GM12878 (cell line): ENCODE measurements at regions not wholly inside any gene's neighbourhood (a gene's known extent, or its start where the extent isn't known, plus 50 kb on each side); places are given as distances from the start of the nearest gene placed in this dataset.

Experiments
- ATAC-seq: fragments of 200-7000 bp; cut with Tn5 transposase; 3 replicates; pipeline ENCODE4 v1.9.1; 2020; ENCODE audit warnings: mild to moderate bottlenecking, moderate library complexity
- BruUV-seq: library from RNA; stranded (reverse); fragments of 400-500 nt; replicated peaks from 2 replicates; lab custom pipeline; 2021; lab: Mats Ljungman, UMichigan
- CTCF ChIA-PET: fragments of 300-600 bp; sonication (Branson Sonifier 250); formaldehyde crosslinking; extraction: SDS; loops from one replicate; lab custom pipeline; 2021; ENCODE audit warnings: inconsistent platforms; lab: Yijun Ruan, JAX
- POLR2A ChIA-PET: fragments of 350-600 bp; formaldehyde crosslinking; extraction: SDS; loops from one replicate; lab custom pipeline; 2021; ENCODE audit warnings: inconsistent platforms; lab: Charles Lee
- RAD21 ChIA-PET: fragments of 300-600 bp; sonication (Branson Sonifier 250); formaldehyde crosslinking; loops from one replicate; lab custom pipeline; 2023; ENCODE audit warnings: antibody characterized with exemption; ENCODE audit not compliant: unreplicated experiment; lab: Charles Lee
- SMC1A ChIA-PET: fragments of 300-600 bp; sonication (Branson Sonifier 250); formaldehyde crosslinking; loops from one replicate; lab custom pipeline; 2023; ENCODE audit not compliant: unreplicated experiment, uncharacterized antibody; lab: Charles Lee
- DNase-seq: peaks from one replicate; pipeline ENCODE4 v3.0.0-alpha.2; 2011; ENCODE audit warnings: low read depth, low spot score
- FAIRE-seq: peaks from 3 replicates; lab custom pipeline; 2011; peaks lifted over from hg19 to GRCh38; lab: Jason Lieb, UNC
- H2AFZ ChIP-seq: 2 replicates; pipeline ENCODE4 v1.6.0; 2011; ENCODE audit warnings: low read depth, low read length, control low read depth; ENCODE audit not compliant: control insufficient read depth
- H3K27ac ChIP-seq: 2 replicates; pipeline ENCODE4 v1.5.1; 2011; ENCODE audit warnings: control low read depth; ENCODE audit not compliant: control insufficient read depth, insufficient read depth
- H3K27me3 ChIP-seq, 2 experiments: replicated peaks in 1 of 2; 2 replicates each; pipeline versions ENCODE4 v1.6.0 to v1.6.1; 2011; ENCODE audit warnings: low read length in 1 of 2; ENCODE audit not compliant: control insufficient read depth in 2 of 2, insufficient read depth in 2 of 2
- H3K36me3 ChIP-seq, 2 experiments: 2 replicates each; pipeline ENCODE4 v1.5.1; 2011; ENCODE audit warnings: low read length in 1 of 2; ENCODE audit not compliant: control insufficient read depth in 2 of 2, insufficient read depth in 2 of 2
- H3K4me1 ChIP-seq: 2 replicates; pipeline ENCODE4 v1.6.1; 2011; ENCODE audit warnings: mild to moderate bottlenecking, low read length, moderate library complexity, mixed read lengths; ENCODE audit not compliant: control insufficient read depth, insufficient read depth
- H3K4me2 ChIP-seq: 2 replicates; pipeline ENCODE4 v1.6.0; 2011; ENCODE audit warnings: control low read depth; ENCODE audit not compliant: control insufficient read depth, insufficient read depth
- H3K4me3 ChIP-seq: fragments of 200-600 bp; sonication (generic); 2 replicates; pipeline ENCODE4 v1.5.1; 2016
- H3K79me2 ChIP-seq: 2 replicates; pipeline ENCODE4 v1.6.0; 2011; ENCODE audit warnings: low read length; ENCODE audit not compliant: control insufficient read depth, insufficient read depth
- H3K9ac ChIP-seq: 2 replicates; pipeline ENCODE4 v1.8.0; 2011; ENCODE audit warnings: low read length, control low read depth, mixed read lengths; ENCODE audit not compliant: control insufficient read depth, insufficient read depth
- H3K9me3 ChIP-seq: replicated peaks from 3 replicates; pipeline ENCODE4 v1.5.1; 2011; ENCODE audit warnings: mild to moderate bottlenecking, low read length; ENCODE audit not compliant: control insufficient read depth, insufficient read depth
- H4K20me1 ChIP-seq: 2 replicates; pipeline ENCODE4 v1.6.0; 2011; ENCODE audit not compliant: control insufficient read depth, insufficient read depth
- BCL11A ChIP-seq: IDR thresholded peaks from 2 replicates; pipeline ENCODE4 v1.6.1; 2011; ENCODE audit warnings: low read depth, low read length
- EP300 ChIP-seq, 2 experiments: fragments of 150-350 bp in 1 of 2; IDR thresholded peaks; 2 replicates each; pipeline ENCODE4 v1.6.1; 2011 to 2012; ENCODE audit warnings: low read depth in 2 of 2, low read length in 2 of 2, borderline replicate concordance in 1 of 2, improper control_type of control experiment in 1 of 2, inconsistent platforms in 1 of 2; ENCODE audit not compliant: control insufficient read depth in 1 of 2
- NFYB ChIP-seq: IDR thresholded peaks from 2 replicates; pipeline ENCODE4 v1.6.1; 2011; ENCODE audit warnings: low read depth, mild to moderate bottlenecking, low read length, improper control_type of control experiment, moderate library complexity; ENCODE audit not compliant: insufficient read depth
- PRDM15 ChIP-seq: fragments of 450-650 bp; formaldehyde crosslinking; IDR thresholded peaks from 2 replicates; pipeline ENCODE4 v1.4.0; 2020; ENCODE audit warnings: mild to moderate bottlenecking, moderate library complexity
- SUZ12 ChIP-seq: fragments of 200-600 bp; sonication (generic); IDR thresholded peaks from one replicate; pipeline ENCODE4 v1.6.1; 2018; ENCODE audit warnings: antibody characterized with exemption, mild to moderate bottlenecking; ENCODE audit not compliant: unreplicated experiment
- TCF12 ChIP-seq: IDR thresholded peaks from 2 replicates; pipeline ENCODE4 v1.6.1; 2011; ENCODE audit warnings: low read depth, mild to moderate bottlenecking, low read length
- WGBS: methylation state at CpG from one replicate; pipeline ENCODE4 v1.1.6; 2016; ENCODE audit warnings: low lambda C conversion rate; ENCODE audit not compliant: insufficient replicate concordance, insufficient coverage; ENCODE audit errors: missing lambda C conversion rate; 5-methylcytosine and 5-hydroxymethylcytosine counted together
- in situ Hi-C: fragments of 300-500 bp; cut with MboI; formaldehyde crosslinking; loops from 9 replicates; pipeline ENCODE4 v1.14.3; 2018; ENCODE audit warnings: mixed read lengths
- intact Hi-C: fragments of 100-400 bp; cut with micrococcal nuclease; formaldehyde crosslinking; loops from one replicate; pipeline ENCODE4 v1.14.2; 2022; ENCODE audit not compliant: unreplicated experiment

GRCh38 chr5:124671193-124671592 is 75.2 kb downstream of the ZNF608 start:
- Histone ChIP-seq H3K27ac (no peak overlapping the region), H3K4me1 (no peaks in the 10 kb centered on the region), H2AFZ (no peak overlapping the region), H3K9ac (no peak overlapping the region), H4K20me1 (no peaks in the 10 kb centered on the region), H3K27me3 (no peaks in the 10 kb centered on the region), H3K36me3 (no peaks in the 10 kb centered on the region), H3K4me3 (no peak overlapping the region), H3K9me3 (no peaks in the 10 kb centered on the region), H3K79me2 (peaks cover 3% of the 10 kb centered on the region; the same call in 1 of the 2 replicates), H3K4me2 (no peak overlapping the region)
- DNase-seq (no peak), ATAC-seq (no peak), FAIRE-seq (no peak)
- BruUV-seq: no TSS peak
- ChIA-PET CTCF (interaction anchor here (0.7 to 2.0 kb wide), 4 partner anchors 11 to 54 kb away, joined by 3 to 5 read pairs (median 4); no protein-coding TSS in a partner anchor), POLR2A (no interaction called here), SMC1A (interaction anchor here (0.7 to 2.4 kb wide), 3 partner anchors 11 to 18 kb away, joined by 3 to 13 read pairs (median 3); no protein-coding TSS in a partner anchor), RAD21 (interaction anchor here (1.3 kb wide), 1 partner anchor 12 kb away, joined by 4 read pairs; no protein-coding TSS in a partner anchor)
- intact Hi-C loops: no loop called here
- TF ChIP-seq PRDM15 (no peak), SUZ12 (no peak), EP300 (IDR thresholded peaks at IDR 0.05; ENCODE audit: borderline replicate concordance in 1 of 2, control insufficient read depth in 1 of 2, low read depth in 2 of 2, low read length in 2 of 2) (no peak), TCF12 (no peak), BCL11A (no peak), NFYB (no peak)
- in situ Hi-C loops: no loop called here
- WGBS: 67% methylated on average over 1 of the region's 1 CpG
